Epithelial cell of proximal tubule (primary cell): ENCODE measurements at regions not wholly inside any gene's neighbourhood (a gene's known extent, or its start where the extent isn't known, plus 50 kb on each side); places are given as distances from the start of the nearest gene placed in this dataset.

Experiments
- DNase-seq: peaks from one replicate; pipeline ENCODE4 v3.0.0-alpha.2; 2011; ENCODE audit warnings: low read depth
- H3K4me3 ChIP-seq: 2 replicates; pipeline ENCODE4 v1.5.1; 2011; ENCODE audit warnings: low read depth, mild to moderate bottlenecking, low read length
- CTCF ChIP-seq: conservative IDR thresholded peaks from 2 replicates; pipeline ENCODE4 v1.5.1; 2012; ENCODE audit warnings: low read depth, mild to moderate bottlenecking, low read length

- DNase-seq = no peak
- no peak for TF ChIP-seq CTCF
These were observed 186.2 kb downstream of the FOXO1 start for GRCh38 chr13:40480012-40480914.

GRCh38 chr13:40480915-40481516 is 185.4 kb downstream of the FOXO1 start:
- no peak overlapping the region for H3K4me3 ChIP-seq
- no peak for TF ChIP-seq CTCF
- no peak for DNase-seq

More at GRCh38 chr13:40480012-40480914, 186.2 kb downstream of the FOXO1 start:
- no peak overlapping the region for H3K4me3 ChIP-seq

- H3K4me3 ChIP-seq = no peak overlapping the region
- no peak for DNase-seq
- TF ChIP-seq CTCF = no peak
These were observed 182.8 kb downstream of the FOXO1 start for GRCh38 chr13:40483601-40484000.

GRCh38 chr13:40484101-40484800 is 182.2 kb downstream of the FOXO1 start:
- DNase-seq = no peak
- TF ChIP-seq CTCF = no peak
- H3K4me3 ChIP-seq = no peak overlapping the region

- no peak for TF ChIP-seq CTCF
- no peak for DNase-seq
- no peak overlapping the region for H3K4me3 ChIP-seq
These were observed 181.5 kb downstream of the FOXO1 start for GRCh38 chr13:40484974-40485373.

GRCh38 chr13:40485611-40486517 is 180.6 kb downstream of the FOXO1 start:
- TF ChIP-seq CTCF = no peak
- DNase-seq = no peak

More at GRCh38 chr13:40485611-40486517, 180.6 kb downstream of the FOXO1 start:
- H3K4me3 ChIP-seq = no peak overlapping the region
